B cell (primary cell): ENCODE measurements at regions not wholly inside any gene's neighbourhood (a gene's known extent, or its start where the extent isn't known, plus 50 kb on each side); places are given as distances from the start of the nearest gene placed in this dataset.
"Not testable (repeated sequence)": the region's sequence is repeated elsewhere in the genome, so short reads cannot be mapped to it uniquely, and the experiment has no call there.

Source experiments
- CTCF ChIP-seq: fragments of 200-600 bp; IDR thresholded peaks from one replicate; pipeline ENCODE4 v1.8.0; 2022; ENCODE audit warnings: antibody characterized with exemption, mild to moderate bottlenecking
- EZH2 ChIP-seq: IDR thresholded peaks from 2 replicates; pipeline ENCODE4 v1.6.1; 2012; ENCODE audit warnings: borderline replicate concordance, low read depth, mild to moderate bottlenecking, moderate library complexity, low read length; ENCODE audit not compliant: insufficient read depth, poor library complexity, severe bottlenecking

- not testable (repeated sequence) for TF ChIP-seq CTCF, EZH2
Measured at GRCh38 chr2:91667341-91667740, 2975.9 kb downstream of the RPIA start.
